ENCODE measurements at regions not wholly inside any gene's neighbourhood (a gene's known extent, or its start where the extent isn't known, plus 50 kb on each side); places are given as distances from the start of the nearest gene placed in this dataset.

- Mint-ChIP-seq H3K4me3 (ENCODE audit: unreplicated experiment) (peak overlapping the region; percentile 67), H3K9me3 (ENCODE audit: unreplicated experiment) (no peaks in the 10 kb centered on the region), H3K36me3 (ENCODE audit: insufficient read depth, unreplicated experiment) (no peaks in the 10 kb centered on the region), H3K27ac (ENCODE audit: unreplicated experiment) (peak overlapping the region; percentile 78), H3K27me3 (ENCODE audit: insufficient read depth, unreplicated experiment) (no peaks in the 10 kb centered on the region), H3K4me1 (ENCODE audit: low read depth, unreplicated experiment) (peaks cover 29% of the 10 kb centered on the region)
- no TSS peak for BruUV-seq (replicated peaks)
- intact Hi-C loops (cut with micrococcal nuclease; ENCODE audit: unreplicated experiment) = loop anchor here (10.0 kb wide), 1 partner anchor 504 kb away; no protein-coding TSS in a partner anchor
- ChIA-PET POLR2A (no interaction called here), CTCF (no interaction called here)
- TF ChIP-seq CTCF (IDR thresholded peaks at IDR 0.05; ENCODE audit: insufficient read depth in 1 of 2, low read depth in 1 of 2, low read length in 1 of 2, severe bottlenecking in 1 of 2, unreplicated experiment in 1 of 2) = no peak
- Histone ChIP-seq H3K4me1 (peaks cover 41% of the 10 kb centered on the region), H3K27me3 (replicated peaks; ENCODE audit: control insufficient read depth, insufficient read depth, low read length) (no peaks in the 10 kb centered on the region), H3K9me3 (no peaks in the 10 kb centered on the region), H3K4me3 (ENCODE audit: low read depth, low read length) (no peak overlapping the region), H3K36me3 (ENCODE audit: control insufficient read depth, insufficient read depth, low read length) (no peaks in the 10 kb centered on the region)
- no peak for DNase-seq
Observed at GRCh38 chr2:8120506-8120860, 561.4 kb upstream of the ID2 start.

GRCh38 chr2:8121022-8121825 is 560.6 kb upstream of the ID2 start:
- Mint-ChIP-seq H3K27ac (ENCODE audit: unreplicated experiment) (no peak overlapping the region), H3K4me3 (ENCODE audit: unreplicated experiment) (no peak overlapping the region), H3K4me1 (ENCODE audit: low read depth, unreplicated experiment) (peaks cover 34% of the 10 kb centered on the region), H3K9me3 (ENCODE audit: unreplicated experiment) (no peaks in the 10 kb centered on the region), H3K36me3 (ENCODE audit: insufficient read depth, unreplicated experiment) (peaks cover 3% of the 10 kb centered on the region), H3K27me3 (ENCODE audit: insufficient read depth, unreplicated experiment) (no peaks in the 10 kb centered on the region)
- Histone ChIP-seq H3K9me3 (no peaks in the 10 kb centered on the region), H3K27me3 (replicated peaks; ENCODE audit: control insufficient read depth, insufficient read depth, low read length) (no peaks in the 10 kb centered on the region), H3K4me1 (peaks cover 48% of the 10 kb centered on the region), H3K4me3 (ENCODE audit: low read depth, low read length) (no peak overlapping the region), H3K36me3 (ENCODE audit: control insufficient read depth, insufficient read depth, low read length) (no peaks in the 10 kb centered on the region)
- CTCF ChIA-PET = interaction anchor here (0.7 kb wide), 1 partner anchor 506 kb away, joined by 6 read pairs; no protein-coding TSS in a partner anchor
- DNase-seq = no peak
- no TSS peak for BruUV-seq (replicated peaks)
- POLR2A ChIA-PET = no interaction called here
- intact Hi-C loops (cut with micrococcal nuclease; ENCODE audit: unreplicated experiment) = loop anchor here (10.0 kb wide), 1 partner anchor 504 kb away; no protein-coding TSS in a partner anchor
- TF ChIP-seq CTCF (IDR thresholded peaks at IDR 0.05; ENCODE audit: insufficient read depth in 1 of 2, low read depth in 1 of 2, low read length in 1 of 2, severe bottlenecking in 1 of 2, unreplicated experiment in 1 of 2) = no peak

- Histone ChIP-seq H3K9me3 (no peaks in the 10 kb centered on the region), H3K4me1 (peaks cover 56% of the 10 kb centered on the region), H3K4me3 (ENCODE audit: low read depth, low read length) (no peak overlapping the region), H3K36me3 (ENCODE audit: control insufficient read depth, insufficient read depth, low read length) (no peaks in the 10 kb centered on the region), H3K27me3 (replicated peaks; ENCODE audit: control insufficient read depth, insufficient read depth, low read length) (no peaks in the 10 kb centered on the region)
- no peak for DNase-seq
- no peak for TF ChIP-seq CTCF (IDR thresholded peaks at IDR 0.05; ENCODE audit: insufficient read depth in 1 of 2, low read depth in 1 of 2, low read length in 1 of 2, severe bottlenecking in 1 of 2, unreplicated experiment in 1 of 2)
- Mint-ChIP-seq H3K4me3 (ENCODE audit: unreplicated experiment) (no peak overlapping the region), H3K27me3 (ENCODE audit: insufficient read depth, unreplicated experiment) (no peaks in the 10 kb centered on the region), H3K9me3 (ENCODE audit: unreplicated experiment) (no peaks in the 10 kb centered on the region), H3K27ac (ENCODE audit: unreplicated experiment) (no peak overlapping the region), H3K36me3 (ENCODE audit: insufficient read depth, unreplicated experiment) (peaks cover 5% of the 10 kb centered on the region), H3K4me1 (ENCODE audit: low read depth, unreplicated experiment) (peaks cover 37% of the 10 kb centered on the region)
- BruUV-seq (replicated peaks) = no TSS peak
- CTCF ChIA-PET = interaction anchor here (0.7 kb wide), 1 partner anchor 505 kb away, joined by 6 read pairs; no protein-coding TSS in a partner anchor
- POLR2A ChIA-PET = no interaction called here
- intact Hi-C loops (cut with micrococcal nuclease; ENCODE audit: unreplicated experiment) = loop anchor here (10.0 kb wide), 1 partner anchor 503 kb away; no protein-coding TSS in a partner anchor
Observed at GRCh38 chr2:8121826-8122513, 559.9 kb upstream of the ID2 start.

All from Caco-2 (cell line).